ENCODE measurements at regions not wholly inside any gene's neighbourhood (a gene's known extent, or its start where the extent isn't known, plus 50 kb on each side); places are given as distances from the start of the nearest gene placed in this dataset.

GRCh38 chr3:26763723-26764122 is 141.2 kb downstream of the LRRC3B start:
- intact Hi-C loops (cut with micrococcal nuclease), result no loop called here
- H3K36me3 Mint-ChIP-seq, result no peaks in the 10 kb centered on the region
- H3K27me3 Mint-ChIP-seq, result no peaks in the 10 kb centered on the region
- H3K27ac Mint-ChIP-seq, result no peak overlapping the region
- no peak overlapping the region for H3K4me3 Mint-ChIP-seq
- no peaks in the 10 kb centered on the region for H3K4me1 Mint-ChIP-seq (ENCODE audit: low read depth)
- no peak for DNase-seq
- ChIA-PET CTCF (no interaction called here), POLR2A (no interaction called here)
- peaks cover 2% of the 10 kb centered on the region for H3K9me3 Mint-ChIP-seq

DNA sequence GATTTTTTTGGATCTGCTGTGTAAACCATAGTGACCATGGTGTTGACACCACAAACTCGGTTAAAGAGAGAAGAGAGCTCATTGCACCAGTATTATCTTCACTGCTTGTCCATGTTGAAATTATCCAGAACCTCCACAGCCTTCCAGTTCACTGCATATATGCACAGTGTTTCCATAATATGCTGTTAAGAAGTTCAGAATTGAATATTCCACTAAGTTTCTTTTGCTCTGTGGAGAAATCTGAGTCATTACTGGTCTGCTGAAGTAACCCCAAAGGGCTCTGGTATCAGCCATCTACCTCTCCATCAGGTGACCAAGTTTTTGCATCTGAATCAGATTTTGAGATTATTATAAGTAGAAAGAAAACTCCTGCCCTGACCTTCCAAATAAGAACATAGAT is 143.5 kb downstream of the LRRC3B start:
- ChIA-PET CTCF (no interaction called here), POLR2A (no interaction called here)
- H3K27ac Mint-ChIP-seq, result no peak overlapping the region
- no peaks in the 10 kb centered on the region for H3K4me1 Mint-ChIP-seq (ENCODE audit: low read depth)
- no peak for DNase-seq
- H3K36me3 Mint-ChIP-seq, result no peaks in the 10 kb centered on the region
- no peak overlapping the region for H3K4me3 Mint-ChIP-seq
- peaks cover 2% of the 10 kb centered on the region for H3K9me3 Mint-ChIP-seq
- intact Hi-C loops (cut with micrococcal nuclease), result no loop called here
- H3K27me3 Mint-ChIP-seq, result no peaks in the 10 kb centered on the region

DNA sequence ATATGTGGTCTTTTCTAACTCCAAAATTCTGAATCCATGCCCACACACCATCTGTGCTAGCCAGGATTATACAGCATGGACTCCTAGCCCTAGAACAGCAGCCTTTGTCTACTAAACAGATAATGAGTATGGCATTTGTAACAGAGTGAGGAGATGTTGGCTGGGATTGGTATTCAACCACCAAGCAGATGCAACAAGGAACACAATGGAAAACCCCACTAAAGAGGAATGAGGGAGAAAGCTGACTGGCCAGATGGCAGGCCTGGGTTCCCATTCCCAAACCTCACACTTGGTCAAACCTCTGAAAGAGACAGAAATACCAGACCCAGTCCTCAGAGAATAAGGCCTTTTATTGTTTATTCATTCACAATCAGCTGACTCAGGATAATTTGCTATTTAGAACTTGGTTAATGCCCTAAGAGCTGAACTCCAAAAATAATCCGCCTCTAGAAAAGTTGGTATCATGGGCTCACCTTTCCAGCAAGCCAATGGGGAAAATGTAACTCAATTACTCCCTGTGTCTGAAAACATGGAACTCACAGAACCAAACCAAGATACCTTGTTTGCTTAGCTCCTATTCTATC is 145.6 kb downstream of the LRRC3B start:
- ChIA-PET POLR2A (no interaction called here), CTCF (no interaction called here)
- H3K4me3 Mint-ChIP-seq, result no peak overlapping the region
- H3K27ac Mint-ChIP-seq, result no peak overlapping the region
- intact Hi-C loops (cut with micrococcal nuclease), result no loop called here
- H3K4me1 Mint-ChIP-seq (ENCODE audit: low read depth), result no peaks in the 10 kb centered on the region
- H3K36me3 Mint-ChIP-seq, result no peaks in the 10 kb centered on the region
- no peaks in the 10 kb centered on the region for H3K27me3 Mint-ChIP-seq
- no peak for DNase-seq
- H3K9me3 Mint-ChIP-seq, result peaks cover 2% of the 10 kb centered on the region

DNA sequence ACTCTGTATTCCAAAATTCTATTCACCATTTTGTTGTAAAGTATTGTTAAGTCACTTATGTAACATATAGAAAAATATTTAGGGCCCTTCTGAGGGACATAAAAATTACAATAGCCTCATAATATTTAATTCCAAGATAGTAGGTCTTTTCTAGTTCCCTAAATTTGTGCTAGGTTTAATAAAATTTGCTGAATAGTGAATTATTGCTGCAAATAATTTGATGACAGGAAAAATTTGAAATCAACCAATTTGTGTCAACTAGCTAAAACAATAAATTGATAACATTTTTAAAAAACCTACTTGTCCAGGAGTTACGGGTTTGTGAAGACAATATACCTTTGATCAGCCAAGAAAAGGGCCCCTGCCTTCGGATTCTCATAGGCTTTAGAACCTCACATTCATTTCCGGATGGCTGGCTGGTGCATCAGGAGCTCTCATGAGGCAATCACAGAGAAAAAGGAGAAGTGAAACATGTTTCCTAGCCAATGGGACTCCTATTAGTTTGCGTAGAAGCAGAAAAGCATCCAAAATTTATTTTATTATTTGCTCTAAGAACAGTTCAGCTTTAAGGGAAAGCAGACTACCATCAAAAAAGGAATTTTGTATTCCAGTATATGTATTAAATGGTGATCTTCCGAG is 177.2 kb downstream of the LRRC3B start:
- Mint-ChIP-seq H3K4me1 (ENCODE audit: low read depth) (no peaks in the 10 kb centered on the region), H3K9me3 (no peaks in the 10 kb centered on the region), H3K27me3 (no peaks in the 10 kb centered on the region), H3K27ac (no peak overlapping the region), H3K4me3 (no peak overlapping the region), H3K36me3 (no peaks in the 10 kb centered on the region)
- no peak for DNase-seq
- CTCF ChIA-PET, result no interaction called here
- intact Hi-C loops (cut with micrococcal nuclease), result no loop called here
- POLR2A ChIA-PET, result no interaction called here

DNA sequence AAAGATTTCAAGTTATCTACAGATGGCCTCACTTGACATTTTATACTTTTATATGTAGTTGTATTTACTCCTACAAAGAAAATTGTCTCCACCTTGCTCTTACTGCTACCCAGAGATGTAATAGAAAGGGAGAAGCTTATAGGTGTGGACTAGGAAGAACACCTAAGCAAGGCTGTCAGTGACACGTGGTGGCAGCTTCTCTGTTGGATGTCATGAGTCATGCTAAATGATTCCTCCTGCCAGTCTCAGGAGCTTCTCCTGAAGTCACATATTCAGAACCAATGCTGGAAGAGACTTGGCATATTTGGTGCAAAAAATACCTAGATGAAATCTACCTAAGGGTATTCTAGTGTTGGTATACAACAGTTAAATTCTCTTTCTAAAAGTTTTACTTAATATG is 184.7 kb downstream of the LRRC3B start:
- peaks cover 8% of the 10 kb centered on the region for H3K9me3 Mint-ChIP-seq
- DNase-seq, result no peak
- POLR2A ChIA-PET, result no interaction called here
- H3K4me3 Mint-ChIP-seq, result no peak overlapping the region
- intact Hi-C loops (cut with micrococcal nuclease), result no loop called here
- H3K27ac Mint-ChIP-seq, result no peak overlapping the region
- CTCF ChIA-PET, result no interaction called here
- no peaks in the 10 kb centered on the region for H3K27me3 Mint-ChIP-seq
- no peaks in the 10 kb centered on the region for H3K4me1 Mint-ChIP-seq (ENCODE audit: low read depth)
- no peaks in the 10 kb centered on the region for H3K36me3 Mint-ChIP-seq

- POLR2A ChIA-PET, result no interaction called here
- intact Hi-C loops (cut with micrococcal nuclease), result no loop called here
- H3K36me3 Mint-ChIP-seq, result no peaks in the 10 kb centered on the region
Observed at GRCh38 chr3:26825454-26825853, 202.9 kb downstream of the LRRC3B start.

GRCh38 chr3:26827169-26827568 is 204.6 kb downstream of the LRRC3B start:
- H3K36me3 Mint-ChIP-seq, result no peaks in the 10 kb centered on the region
- no peak for DNase-seq
- intact Hi-C loops (cut with micrococcal nuclease), result no loop called here
- H3K9me3 Mint-ChIP-seq, result peaks cover 35% of the 10 kb centered on the region
- POLR2A ChIA-PET, result no interaction called here
- H3K27me3 Mint-ChIP-seq, result no peaks in the 10 kb centered on the region
- H3K27ac Mint-ChIP-seq, result no peak overlapping the region
- no peak overlapping the region for H3K4me3 Mint-ChIP-seq
- CTCF ChIA-PET, result no interaction called here
- no peaks in the 10 kb centered on the region for H3K4me1 Mint-ChIP-seq (ENCODE audit: low read depth)

More at GRCh38 chr3:26825454-26825853, 202.9 kb downstream of the LRRC3B start:
- Mint-ChIP-seq H3K27ac (no peak overlapping the region), H3K27me3 (no peaks in the 10 kb centered on the region), H3K4me1 (ENCODE audit: low read depth) (no peaks in the 10 kb centered on the region), H3K4me3 (no peak overlapping the region), H3K9me3 (peaks cover 46% of the 10 kb centered on the region)
- CTCF ChIA-PET, result no interaction called here
- DNase-seq, result no peak

DNA sequence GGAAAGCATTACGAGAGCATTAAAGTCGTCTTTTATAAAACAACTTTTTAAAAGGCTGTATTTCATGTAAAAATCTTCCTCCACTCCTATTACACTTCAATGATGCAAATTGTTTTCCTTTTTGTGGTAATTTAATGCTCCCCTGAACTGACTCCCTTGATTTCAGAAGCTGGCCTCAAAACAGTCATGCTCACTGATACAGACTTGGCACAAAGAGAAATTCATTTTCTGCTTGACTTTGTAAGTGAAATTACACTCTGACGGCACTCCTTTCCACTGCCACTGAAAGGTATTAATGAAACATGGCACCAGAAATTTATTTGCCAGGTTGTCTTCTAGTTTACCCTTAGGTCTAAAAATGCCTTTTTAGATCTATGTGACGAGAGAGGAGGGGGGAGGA is 215.5 kb downstream of the LRRC3B start:
- Mint-ChIP-seq H3K27me3 (no peaks in the 10 kb centered on the region), H3K4me1 (ENCODE audit: low read depth) (no peaks in the 10 kb centered on the region), H3K27ac (no peak overlapping the region), H3K36me3 (no peaks in the 10 kb centered on the region), H3K9me3 (peaks cover 2% of the 10 kb centered on the region), H3K4me3 (no peak overlapping the region)
- intact Hi-C loops (cut with micrococcal nuclease), result no loop called here
- DNase-seq, result no peak
- ChIA-PET CTCF (no interaction called here), POLR2A (no interaction called here)

- ChIA-PET POLR2A (no interaction called here), CTCF (no interaction called here)
- Mint-ChIP-seq H3K4me3 (no peak overlapping the region), H3K9me3 (peaks cover 5% of the 10 kb centered on the region), H3K27me3 (no peaks in the 10 kb centered on the region), H3K27ac (no peak overlapping the region), H3K36me3 (no peaks in the 10 kb centered on the region), H3K4me1 (ENCODE audit: low read depth) (no peaks in the 10 kb centered on the region)
- DNase-seq, result no peak
- intact Hi-C loops (cut with micrococcal nuclease), result no loop called here
Observed at GRCh38 chr3:26839001-26839400, 216.4 kb downstream of the LRRC3B start.

DNA sequence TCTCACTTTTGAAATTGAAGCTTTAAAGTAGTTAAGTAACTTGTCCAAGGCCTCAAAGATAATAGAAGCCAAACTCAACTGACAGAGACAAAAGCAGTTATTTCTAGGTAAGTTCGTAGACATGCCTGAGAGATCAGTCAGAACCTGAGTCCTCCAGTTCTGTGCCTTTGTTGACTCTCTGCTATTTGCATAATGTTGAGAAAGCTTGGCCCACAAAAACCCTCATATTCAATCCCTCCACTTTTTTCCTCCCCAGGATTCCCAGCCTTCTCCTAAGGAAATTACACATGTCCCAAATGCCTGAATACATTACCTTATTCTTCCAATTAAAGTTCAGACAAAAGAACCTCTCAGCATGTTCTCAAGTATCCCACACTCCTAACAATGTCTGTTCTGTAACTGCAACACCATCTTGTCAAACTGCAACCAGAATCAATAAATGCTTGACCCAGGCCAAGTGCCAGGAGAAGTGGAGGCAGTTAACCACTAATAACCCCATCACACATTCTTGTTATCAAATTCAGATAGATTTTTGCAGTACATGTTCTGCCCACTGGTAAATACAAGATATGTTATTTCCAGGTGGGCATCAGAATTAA is 217.8 kb downstream of the LRRC3B start:
- intact Hi-C loops (cut with micrococcal nuclease), result no loop called here
- Mint-ChIP-seq H3K36me3 (no peaks in the 10 kb centered on the region), H3K4me1 (ENCODE audit: low read depth) (no peaks in the 10 kb centered on the region), H3K9me3 (peaks cover 5% of the 10 kb centered on the region), H3K27me3 (no peaks in the 10 kb centered on the region), H3K4me3 (no peak overlapping the region), H3K27ac (no peak overlapping the region)
- no peak for DNase-seq
- POLR2A ChIA-PET, result no interaction called here
- CTCF ChIA-PET, result no interaction called here

GRCh38 chr3:26845194-26845593 is 222.6 kb downstream of the LRRC3B start:
- DNase-seq, result no peak
- Mint-ChIP-seq H3K9me3 (peaks cover 5% of the 10 kb centered on the region), H3K27me3 (no peaks in the 10 kb centered on the region), H3K27ac (no peak overlapping the region), H3K36me3 (no peaks in the 10 kb centered on the region), H3K4me1 (ENCODE audit: low read depth) (no peaks in the 10 kb centered on the region), H3K4me3 (no peak overlapping the region)
- intact Hi-C loops (cut with micrococcal nuclease), result no loop called here
- CTCF ChIA-PET, result no interaction called here
- POLR2A ChIA-PET, result no interaction called here

DNA sequence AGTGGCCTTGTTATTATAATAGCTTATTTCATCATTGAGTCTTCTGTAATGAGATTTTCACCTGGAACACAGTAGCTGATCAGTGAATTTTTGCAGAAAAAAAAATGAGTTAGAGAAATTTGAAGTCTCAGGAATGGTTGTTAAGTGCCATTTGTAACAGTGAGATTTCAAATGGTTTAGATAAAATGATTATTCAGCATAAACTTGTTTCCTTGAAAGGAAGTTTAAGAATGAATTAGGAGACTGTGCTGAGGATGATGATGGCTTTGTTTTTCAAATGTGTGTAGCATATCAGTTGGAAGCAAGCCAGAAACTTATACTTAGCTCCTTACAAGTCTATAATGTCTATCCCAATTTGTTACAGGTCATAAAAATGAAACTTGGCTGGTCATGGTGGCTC is 225.1 kb downstream of the LRRC3B start:
- ChIA-PET POLR2A (no interaction called here), CTCF (no interaction called here)
- no peak for DNase-seq
- Mint-ChIP-seq H3K4me3 (no peak overlapping the region), H3K27ac (no peak overlapping the region), H3K27me3 (no peaks in the 10 kb centered on the region), H3K36me3 (no peaks in the 10 kb centered on the region), H3K4me1 (ENCODE audit: low read depth) (no peaks in the 10 kb centered on the region), H3K9me3 (peaks cover 5% of the 10 kb centered on the region)
- intact Hi-C loops (cut with micrococcal nuclease), result no loop called here

- no peak overlapping the region for H3K27ac Mint-ChIP-seq
- no peak overlapping the region for H3K4me3 Mint-ChIP-seq
- intact Hi-C loops (cut with micrococcal nuclease), result no loop called here
- H3K9me3 Mint-ChIP-seq, result peaks cover 4% of the 10 kb centered on the region
- ChIA-PET CTCF (no interaction called here), POLR2A (no interaction called here)
- no peaks in the 10 kb centered on the region for H3K36me3 Mint-ChIP-seq
- no peak for DNase-seq
- no peaks in the 10 kb centered on the region for H3K4me1 Mint-ChIP-seq (ENCODE audit: low read depth)
- H3K27me3 Mint-ChIP-seq, result no peaks in the 10 kb centered on the region
Observed at GRCh38 chr3:26894443-26894842, 271.9 kb downstream of the LRRC3B start.
